Activated CD4-positive, alpha-beta T cell treated with anti-CD3 and anti-CD28 coated beads, Interleukin-2, Interleukin-4, amounts not matched to agents 100 ng/mL and 50 ng/mL, durations not matched to agents 16 hours and 8 hours (primary cell): ENCODE measurements at regions not wholly inside any gene's neighbourhood (a gene's known extent, or its start where the extent isn't known, plus 50 kb on each side); places are given as distances from the start of the nearest gene placed in this dataset.

Experiments
- DNase-seq: peaks from one replicate; pipeline ENCODE4 v3.0.0-alpha.2; 2020; ENCODE audit warnings: low spot score

- DNase-seq = no peak
These were observed 1169.3 kb upstream of the DDX18 start for GRCh38 chr2:116645155-116645554.

- no peak for DNase-seq
These were observed 1145.8 kb upstream of the DDX18 start for GRCh38 chr2:116668691-116669090.

DNA sequence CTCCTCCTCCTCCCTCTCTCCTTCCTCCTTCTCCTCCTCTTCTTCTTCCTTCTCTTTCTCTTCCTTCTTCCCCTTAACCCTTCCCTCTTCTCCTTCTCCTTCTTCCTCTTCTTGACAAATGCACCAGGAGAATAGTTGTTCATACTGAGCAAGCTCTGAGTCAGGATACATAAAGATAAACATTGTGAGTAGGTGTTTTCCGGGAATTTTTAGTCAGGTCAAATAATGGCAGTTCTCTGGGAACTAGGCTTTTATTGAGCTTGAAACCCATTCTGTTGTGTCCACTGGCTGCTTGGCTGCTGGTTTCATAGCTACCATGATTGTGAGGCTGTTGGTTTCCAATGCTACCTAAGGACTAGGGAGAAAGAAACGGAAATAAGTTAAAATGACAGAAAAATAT lies 1144.7 kb upstream of the DDX18 start:
- no peak for DNase-seq

DNA sequence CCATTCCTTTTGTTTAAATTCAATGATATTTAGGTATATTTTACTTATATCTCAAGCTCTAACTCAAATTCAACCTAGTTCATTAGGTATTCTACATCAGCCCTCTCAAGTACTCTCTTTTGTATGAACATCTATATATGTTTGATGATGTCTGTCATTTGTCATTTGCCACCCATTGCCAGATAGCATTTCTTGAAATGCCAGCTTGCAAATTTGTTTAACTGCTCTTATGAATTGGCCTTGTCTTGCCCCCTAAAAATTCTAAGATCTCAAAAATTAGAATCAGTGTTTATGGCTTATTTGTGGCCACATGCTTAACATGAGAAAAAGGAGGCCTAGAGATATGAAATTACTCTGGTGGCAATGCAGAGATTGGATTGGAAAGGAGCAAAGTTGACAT lies 1140.3 kb upstream of the DDX18 start:
- no peak for DNase-seq

DNA sequence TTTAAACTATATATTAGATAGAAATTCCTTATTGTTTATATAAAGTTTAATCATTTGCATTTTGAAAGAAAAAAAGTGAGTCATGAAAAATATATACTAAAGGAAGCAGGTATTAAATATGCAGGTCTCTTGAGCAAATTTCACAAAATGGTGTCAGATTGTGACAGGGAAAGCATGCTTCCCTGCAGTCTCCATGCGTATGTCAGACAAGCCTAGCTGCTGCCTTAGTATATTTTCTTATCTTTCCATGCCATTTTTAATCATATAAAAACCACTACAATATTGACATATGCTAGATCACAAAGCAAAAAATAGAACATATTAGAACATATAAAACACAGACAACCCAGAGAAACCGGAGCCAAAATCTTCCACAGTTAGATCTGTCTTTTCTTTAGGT lies 1137.7 kb upstream of the DDX18 start:
- DNase-seq = no peak

GRCh38 chr2:116680256-116680936 lies 1134.1 kb upstream of the DDX18 start:
- no peak for DNase-seq

- no peak for DNase-seq
These were observed 1127.1 kb upstream of the DDX18 start for GRCh38 chr2:116687371-116687770.

DNA sequence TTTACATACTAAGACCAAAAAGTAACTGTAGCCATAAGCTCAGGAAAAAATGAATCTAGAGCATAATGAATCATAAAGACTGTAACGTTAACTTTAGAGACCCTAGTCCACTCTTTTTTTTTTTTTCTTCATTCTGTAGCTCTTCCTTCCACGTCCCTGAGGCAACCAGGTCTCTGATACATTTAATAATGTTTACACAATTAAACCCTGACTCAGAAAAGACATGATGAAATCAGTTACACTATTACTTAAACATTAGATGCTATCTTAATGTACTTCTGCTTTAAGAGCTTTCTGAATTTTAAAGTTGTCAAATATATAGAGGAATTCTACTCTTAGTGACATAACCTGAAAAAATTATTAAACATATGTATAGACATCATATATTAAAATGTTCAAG lies 1121.5 kb upstream of the DDX18 start:
- DNase-seq = no peak

DNA sequence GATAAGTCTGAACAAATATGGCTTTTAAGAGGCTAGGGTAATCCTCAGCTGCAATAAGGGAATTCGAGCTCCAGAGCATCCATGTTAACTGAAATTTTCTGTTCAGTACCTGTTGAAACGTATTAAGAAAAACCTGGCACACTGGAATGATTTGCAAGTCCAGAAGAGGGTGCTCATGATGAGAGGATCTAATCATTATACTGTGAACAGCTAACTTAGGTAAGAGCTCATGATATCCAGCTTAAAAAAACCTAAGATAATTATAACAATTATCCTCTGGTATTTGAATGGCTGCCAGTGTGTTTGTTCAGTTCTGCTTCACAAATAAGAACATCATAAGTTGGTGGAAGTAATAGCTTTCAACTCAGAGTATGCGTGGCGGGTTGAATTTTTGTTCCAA lies 1118.3 kb upstream of the DDX18 start:
- DNase-seq = no peak

DNA sequence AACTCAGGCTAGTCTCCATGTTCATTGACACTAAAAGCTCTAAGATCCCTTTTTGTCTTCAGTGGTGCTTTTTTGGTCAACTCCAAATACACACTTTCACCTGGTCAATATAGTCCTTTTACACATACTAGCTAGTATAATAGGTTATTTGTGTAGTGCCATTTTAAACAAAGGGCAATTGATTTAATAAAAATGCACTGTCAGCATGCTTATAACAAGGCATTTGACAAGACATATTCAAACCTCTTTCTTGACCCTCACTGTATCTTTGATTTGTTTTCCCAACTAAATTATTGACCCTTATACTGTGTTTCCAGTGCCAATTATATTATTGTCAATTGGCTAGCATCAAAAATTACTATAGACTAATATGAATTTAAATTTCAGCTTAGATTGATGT lies 1117.6 kb upstream of the DDX18 start:
- no peak for DNase-seq

DNA sequence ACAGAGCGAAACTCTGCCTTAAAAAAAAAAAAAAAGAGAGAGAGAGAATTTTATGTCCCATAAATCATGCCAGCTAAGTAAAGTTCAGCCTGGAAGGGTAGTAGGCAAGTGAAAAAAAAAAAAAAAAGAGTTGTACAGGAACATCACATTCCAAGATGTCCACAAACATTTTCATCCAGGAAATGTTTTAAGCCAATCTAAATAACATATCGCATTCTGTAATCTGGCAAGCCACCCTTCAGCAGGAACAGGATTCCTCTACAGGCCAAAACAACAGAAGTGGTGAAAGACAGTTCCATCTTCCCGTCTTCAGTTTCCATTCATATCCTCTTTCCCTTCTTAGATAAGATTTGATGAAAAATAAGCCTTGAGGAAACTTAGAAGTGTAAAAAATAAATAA lies 1108.1 kb upstream of the DDX18 start:
- no peak for DNase-seq

GRCh38 chr2:116716038-116716437 lies 1098.5 kb upstream of the DDX18 start:
- DNase-seq = no peak

- no peak for DNase-seq
These were observed 1098.0 kb upstream of the DDX18 start for GRCh38 chr2:116716444-116716843.

DNA sequence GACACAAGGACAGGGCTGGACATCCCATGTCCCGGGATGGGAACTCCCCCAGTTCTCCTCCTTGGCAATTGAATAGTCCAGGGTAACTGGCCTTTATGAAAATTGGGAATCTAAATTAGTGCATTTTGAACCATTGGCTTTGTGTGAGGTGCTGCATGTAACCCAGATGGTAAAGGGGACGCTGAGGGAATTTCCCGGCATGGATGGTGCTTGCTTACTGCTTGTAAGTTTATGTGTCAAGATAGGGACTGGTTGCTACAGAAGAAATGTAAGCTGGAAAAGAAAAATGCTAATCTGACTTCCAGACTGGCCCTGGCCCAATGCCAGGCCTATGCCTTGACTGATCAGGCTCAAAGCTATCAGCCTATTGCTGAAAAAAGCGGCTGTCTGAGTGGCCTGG lies 1096.7 kb upstream of the DDX18 start:
- DNase-seq = no peak

DNA sequence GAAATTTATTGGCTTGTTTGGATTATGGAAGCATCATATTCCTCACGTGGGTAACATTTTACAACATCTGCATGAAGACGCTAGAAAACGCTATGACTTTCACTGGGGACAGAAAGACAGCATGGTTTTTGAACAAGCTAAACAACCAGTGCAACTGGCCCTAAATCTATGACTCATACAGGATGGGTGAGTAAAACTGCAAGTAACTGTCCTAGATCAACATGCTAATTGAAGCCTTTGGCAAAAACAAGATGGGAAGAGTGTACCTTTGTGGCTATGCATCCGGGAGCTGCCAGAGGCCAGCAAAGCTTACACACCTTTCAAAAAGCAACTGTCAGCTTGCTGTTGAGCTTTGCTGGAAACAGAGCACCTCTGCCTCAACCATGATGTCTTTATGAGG lies 1096.0 kb upstream of the DDX18 start:
- no peak for DNase-seq

DNA sequence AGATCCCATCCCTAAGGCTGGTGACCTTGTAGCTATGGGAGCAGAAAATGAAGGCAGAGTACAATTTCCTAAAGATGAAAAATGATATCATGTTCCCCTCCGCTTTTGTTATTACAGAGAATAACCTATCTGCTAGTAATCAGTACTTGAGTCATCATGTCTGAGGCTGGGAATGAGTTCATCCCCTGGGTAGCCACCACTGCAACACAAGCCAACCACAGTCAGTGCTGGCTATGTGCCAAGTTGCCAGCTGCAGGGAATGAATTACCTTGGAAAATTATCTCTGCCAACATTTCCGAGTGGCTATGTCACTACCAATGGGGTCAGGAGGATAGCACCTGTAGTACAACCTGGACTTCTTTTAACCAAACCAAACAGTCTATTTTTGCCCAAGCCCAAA lies 1094.7 kb upstream of the DDX18 start:
- no peak for DNase-seq

- DNase-seq = no peak
These were observed 1089.9 kb upstream of the DDX18 start for GRCh38 chr2:116724550-116724949.

GRCh38 chr2:116732322-116732721 lies 1082.2 kb upstream of the DDX18 start:
- DNase-seq = no peak

- DNase-seq = no peak
These were observed 1080.8 kb upstream of the DDX18 start for GRCh38 chr2:116733699-116734098.

DNA sequence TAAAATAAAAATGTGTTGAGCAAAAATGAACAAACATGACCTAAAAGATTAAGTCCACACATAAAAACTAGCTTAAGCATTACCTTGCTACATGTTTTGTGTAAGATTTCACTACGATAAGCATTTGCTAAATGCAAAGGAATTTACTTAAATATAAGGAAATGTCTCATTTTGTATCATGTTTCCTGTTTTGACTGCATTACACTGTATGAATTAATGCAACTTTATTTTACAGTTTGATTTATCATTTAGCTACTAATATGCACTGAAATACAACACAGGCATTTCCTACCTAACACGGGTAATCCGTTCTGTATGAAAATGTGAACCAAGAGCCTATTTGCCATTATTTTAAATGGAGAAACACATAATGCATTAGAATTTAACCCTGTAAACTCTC lies 1076.5 kb upstream of the DDX18 start:
- DNase-seq = no peak

GRCh38 chr2:116747103-116747502 lies 1067.4 kb upstream of the DDX18 start:
- DNase-seq = no peak

- no peak for DNase-seq
These were observed 1064.5 kb upstream of the DDX18 start for GRCh38 chr2:116749994-116750393.

- DNase-seq = no peak
These were observed 1060.0 kb upstream of the DDX18 start for GRCh38 chr2:116754381-116755101.

DNA sequence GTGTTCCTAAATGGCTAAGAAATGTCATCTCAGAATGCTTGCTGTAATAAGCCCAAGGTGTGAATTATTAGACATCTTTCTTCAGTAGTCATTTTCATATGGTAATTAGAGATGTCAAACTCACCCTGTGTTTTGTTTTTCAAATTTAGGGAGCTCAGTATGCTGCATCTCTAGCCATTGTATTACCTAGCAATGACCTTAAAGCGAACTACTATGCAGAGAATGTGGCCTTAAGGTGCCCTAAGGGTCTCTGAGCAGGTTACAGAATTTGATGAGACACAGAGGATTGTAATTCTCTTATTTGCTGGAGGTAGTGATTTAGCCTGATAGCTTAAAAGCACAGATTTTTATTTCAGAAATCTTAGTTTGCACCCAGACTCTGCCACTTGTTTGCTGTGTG lies 1052.6 kb upstream of the DDX18 start:
- no peak for DNase-seq
